ENCODE measurements at regions not wholly inside any gene's neighbourhood (a gene's known extent, or its start where the extent isn't known, plus 50 kb on each side); places are given as distances from the start of the nearest gene placed in this dataset.

GRCh38 chr13:40161931-40162330 lies 504.5 kb downstream of the FOXO1 start:
- DNase-seq (ENCODE audit: low read depth, low spot score), result no peak
- POLR2A ChIA-PET, result no interaction called here

GRCh38 chr13:40163066-40164000 lies 503.1 kb downstream of the FOXO1 start:
- ChIA-PET CTCF (no interaction called here), POLR2A (no interaction called here)
- no peak overlapping the region for H3K4me3 ChIP-seq (ENCODE audit: low read depth, low read length)
- no peak for TF ChIP-seq CTCF (IDR thresholded peaks at IDR 0.05; ENCODE audit: insufficient read depth, low read length, missing control alignments)
- DNase-seq (ENCODE audit: low read depth, low spot score), result no peak

More at GRCh38 chr13:40161931-40162330, 504.5 kb downstream of the FOXO1 start:
- CTCF ChIA-PET, result no interaction called here
- H3K4me3 ChIP-seq (ENCODE audit: low read depth, low read length), result no peak overlapping the region
- TF ChIP-seq CTCF (IDR thresholded peaks at IDR 0.05; ENCODE audit: insufficient read depth, low read length, missing control alignments), result no peak

GRCh38 chr13:40164133-40164532 lies 502.3 kb downstream of the FOXO1 start:
- no peak for TF ChIP-seq CTCF (IDR thresholded peaks at IDR 0.05; ENCODE audit: insufficient read depth, low read length, missing control alignments)
- ChIA-PET CTCF (no interaction called here), POLR2A (no interaction called here)
- no peak for DNase-seq (ENCODE audit: low read depth, low spot score)
- H3K4me3 ChIP-seq (ENCODE audit: low read depth, low read length), result no peak overlapping the region

GRCh38 chr13:40165316-40165932 lies 501.0 kb downstream of the FOXO1 start:
- ChIA-PET POLR2A (no interaction called here), CTCF (no interaction called here)
- H3K4me3 ChIP-seq (ENCODE audit: low read depth, low read length), result no peak overlapping the region
- DNase-seq (ENCODE audit: low read depth, low spot score), result no peak
- TF ChIP-seq CTCF (IDR thresholded peaks at IDR 0.05; ENCODE audit: insufficient read depth, low read length, missing control alignments), result no peak

- no peak for TF ChIP-seq CTCF (IDR thresholded peaks at IDR 0.05; ENCODE audit: insufficient read depth, low read length, missing control alignments)
- no peak for DNase-seq (ENCODE audit: low read depth, low spot score)
- CTCF ChIA-PET, result no interaction called here
- H3K4me3 ChIP-seq (ENCODE audit: low read depth, low read length), result no peak overlapping the region
- POLR2A ChIA-PET, result no interaction called here
These were observed 499.1 kb downstream of the FOXO1 start for GRCh38 chr13:40167327-40167726.

GRCh38 chr13:40168425-40169166 lies 497.8 kb downstream of the FOXO1 start:
- no peak overlapping the region for H3K4me3 ChIP-seq (ENCODE audit: low read depth, low read length)
- ChIA-PET POLR2A (no interaction called here), CTCF (no interaction called here)
- DNase-seq (ENCODE audit: low read depth, low spot score), result no peak
- no peak for TF ChIP-seq CTCF (IDR thresholded peaks at IDR 0.05; ENCODE audit: insufficient read depth, low read length, missing control alignments)
